Lung (tissue), 11 donors: ENCODE measurements at regions not wholly inside any gene's neighbourhood (a gene's known extent, or its start where the extent isn't known, plus 50 kb on each side); places are given as distances from the start of the nearest gene placed in this dataset.

Experiments
- ATAC-seq: fragments of 200-7000 bp; cut with Tn5 transposase; one replicate; pipeline ENCODE4 v1.9.1; 2020; ENCODE audit warnings: moderate number of reproducible peaks; ENCODE audit not compliant: insufficient read depth, low FRiP score
- DNase-seq, 3 donors: peaks; one replicate each; pipeline ENCODE4 v3.0.0-alpha.2; 2013 to 2017
- H3K27ac ChIP-seq, 2 donors: one replicate each; pipeline ENCODE4 v1.5.1; 2013; ENCODE audit warnings: mild to moderate bottlenecking in 2 of 2, moderate library complexity in 2 of 2, control low read depth in 1 of 2, inconsistent platforms in 1 of 2, low read depth in 1 of 2, low read length in 1 of 2
- H3K27me3 ChIP-seq, 3 donors: one replicate each; pipeline ENCODE4 v1.5.1; 2013; ENCODE audit warnings: low read length in 2 of 3; ENCODE audit not compliant: control insufficient read depth in 3 of 3, insufficient read depth in 3 of 3
- H3K36me3 ChIP-seq, 4 donors: one replicate each; pipeline ENCODE4 v1.5.1; 2013; ENCODE audit warnings: low read length in 4 of 4, mild to moderate bottlenecking in 1 of 4, moderate library complexity in 1 of 4; ENCODE audit not compliant: control insufficient read depth in 4 of 4, insufficient read depth in 4 of 4
- H3K4me1 ChIP-seq, 5 donors: one replicate each; pipeline ENCODE4 v1.5.1; 2013; ENCODE audit warnings: low read length in 5 of 5, mild to moderate bottlenecking in 2 of 5, moderate library complexity in 1 of 5; ENCODE audit not compliant: control insufficient read depth in 5 of 5, insufficient read depth in 5 of 5
- H3K4me3 ChIP-seq: one replicate; pipeline ENCODE4 v1.5.1; 2013; ENCODE audit warnings: mild to moderate bottlenecking, control low read depth, moderate library complexity
- H3K9ac ChIP-seq, 2 donors: one replicate each; pipeline ENCODE4 v1.5.1; 2013; ENCODE audit warnings: low read length in 2 of 2, control low read depth in 1 of 2; ENCODE audit not compliant: insufficient read depth in 1 of 2
- H3K9me3 ChIP-seq, 4 donors: one replicate each; pipeline ENCODE4 v1.5.1; 2013; ENCODE audit warnings: low read length in 3 of 4, mild to moderate bottlenecking in 1 of 4, moderate library complexity in 1 of 4; ENCODE audit not compliant: control insufficient read depth in 4 of 4, insufficient read depth in 3 of 4
- CTCF ChIP-seq: IDR thresholded peaks from 2 replicates; pipeline ENCODE4 v1.5.1; 2012; ENCODE audit warnings: mild to moderate bottlenecking; ENCODE audit errors: control extremely low read depth, extremely low read depth
- WGBS, 2 donors: extraction: QIAGEN DNeasy Blood & Tissue Kit; methylation state at CpG; one replicate each; pipeline ENCODE4 v1.1.7; 2013; 5-methylcytosine and 5-hydroxymethylcytosine counted together
- donor health status: control.
- donor health status: control.
- donor health status: Bipolar disorder and iron deficiency.
- donor health status: healthy.
- donor health status: DM: yes; HTN: yes; CAD: no.

- ATAC-seq: no peak
- no peaks in the 10 kb centered on the region for H3K4me1 ChIP-seq
- no peak for TF ChIP-seq CTCF
- no peak for DNase-seq
- no peak overlapping the region for H3K27ac ChIP-seq
- no peaks in the 10 kb centered on the region for H3K27me3 ChIP-seq
- H3K9me3 ChIP-seq: no peaks in the 10 kb centered on the region
- H3K9ac ChIP-seq: no peak overlapping the region
- H3K36me3 ChIP-seq: no peaks in the 10 kb centered on the region
- no peak overlapping the region for H3K4me3 ChIP-seq
- WGBS, 2 donors: 97 to 98% methylated on average over 1 of the region's 1 CpG
Observed at GRCh38 chr2:195031411-195031810, 625.6 kb upstream of the SLC39A10 start.

GRCh38 chr2:195029804-195030654 lies 627.0 kb upstream of the SLC39A10 start:
- H3K27me3 ChIP-seq: no peaks in the 10 kb centered on the region
- ATAC-seq: no peak
- no peaks in the 10 kb centered on the region for H3K36me3 ChIP-seq
- H3K27ac ChIP-seq: no peak overlapping the region
- TF ChIP-seq CTCF: no peak
- H3K4me1 ChIP-seq: no peaks in the 10 kb centered on the region
- H3K4me3 ChIP-seq: no peak overlapping the region
- no peak overlapping the region for H3K9ac ChIP-seq
- no peak for DNase-seq
- H3K9me3 ChIP-seq: no peaks in the 10 kb centered on the region
- WGBS, 2 donors: 69 to 78% methylated on average over 4 of the region's 4 CpGs

- TF ChIP-seq CTCF: no peak
- H3K27me3 ChIP-seq: no peaks in the 10 kb centered on the region
- no peak overlapping the region for H3K9ac ChIP-seq
- no peak overlapping the region for H3K4me3 ChIP-seq
- no peaks in the 10 kb centered on the region for H3K4me1 ChIP-seq
- no peak overlapping the region for H3K27ac ChIP-seq
- 74 to 77% methylated on average over 4 of the region's 4 CpGs for WGBS, 2 donors
- H3K36me3 ChIP-seq: no peaks in the 10 kb centered on the region
- H3K9me3 ChIP-seq: no peaks in the 10 kb centered on the region
- DNase-seq (no peak), ATAC-seq (no peak)
Observed at GRCh38 chr2:195027947-195028346, 629.1 kb upstream of the SLC39A10 start.
